ENCODE measurements at regions not wholly inside any gene's neighbourhood (a gene's known extent, or its start where the extent isn't known, plus 50 kb on each side); places are given as distances from the start of the nearest gene placed in this dataset.

DNA sequence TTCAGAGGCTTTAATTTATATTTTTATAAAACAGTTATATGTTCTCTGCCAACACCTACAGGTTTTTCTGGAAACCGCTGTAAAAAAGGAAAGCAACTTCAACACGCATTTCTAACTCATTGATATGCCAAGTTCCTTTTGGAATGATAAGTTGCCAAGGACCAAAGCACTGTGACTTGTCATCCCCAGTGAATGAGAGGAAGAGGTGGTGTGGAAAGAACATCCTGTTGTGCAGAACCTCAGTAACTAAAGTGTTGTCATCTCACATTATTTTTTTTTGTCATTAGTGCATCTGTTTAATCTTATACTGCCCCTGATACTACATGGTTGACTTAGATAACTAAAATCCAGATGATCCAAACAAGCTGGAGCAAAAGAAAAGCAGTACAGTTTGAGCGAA lies 96.0 kb upstream of the NEUROD1 start:
- H2AFZ ChIP-seq (ENCODE audit: low read depth, low read length): no peak overlapping the region
- H3K4me1 ChIP-seq (ENCODE audit: insufficient read depth, low read length): peaks cover 21% of the 10 kb centered on the region
- no peaks in the 10 kb centered on the region for H3K36me3 ChIP-seq (ENCODE audit: insufficient read depth, low read length)
- H3K4me3 ChIP-seq (ENCODE audit: low read length): no peak overlapping the region
- H3K27me3 ChIP-seq (ENCODE audit: insufficient read depth, low read length): no peaks in the 10 kb centered on the region
- H3K9me3 ChIP-seq (ENCODE audit: low read length): no peaks in the 10 kb centered on the region

DNA sequence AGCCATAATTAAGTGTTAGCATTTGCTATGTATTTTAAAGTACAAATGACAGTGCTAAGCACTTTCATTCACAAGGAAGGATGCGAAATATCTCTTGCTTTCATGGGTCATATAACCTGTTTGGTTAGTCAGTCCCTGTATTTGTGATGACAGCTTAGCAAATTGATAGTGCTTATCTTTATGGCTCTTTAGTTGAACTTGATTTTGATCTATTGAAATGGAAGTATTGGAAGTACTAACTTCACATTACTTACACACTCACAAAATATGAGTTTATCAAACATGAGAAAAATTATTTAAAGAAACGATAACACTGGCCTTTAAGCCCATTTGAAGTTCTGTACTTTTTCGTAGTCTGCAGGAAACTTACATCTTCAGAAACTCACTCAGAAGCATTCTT lies 97.4 kb upstream of the NEUROD1 start:
- Histone ChIP-seq H3K4me1 (ENCODE audit: insufficient read depth, low read length) (peaks cover 21% of the 10 kb centered on the region), H3K4me3 (ENCODE audit: low read length) (no peak overlapping the region), H3K27me3 (ENCODE audit: insufficient read depth, low read length) (no peaks in the 10 kb centered on the region), H3K9me3 (ENCODE audit: low read length) (no peaks in the 10 kb centered on the region), H3K36me3 (ENCODE audit: insufficient read depth, low read length) (no peaks in the 10 kb centered on the region), H2AFZ (ENCODE audit: low read depth, low read length) (no peak overlapping the region)

DNA sequence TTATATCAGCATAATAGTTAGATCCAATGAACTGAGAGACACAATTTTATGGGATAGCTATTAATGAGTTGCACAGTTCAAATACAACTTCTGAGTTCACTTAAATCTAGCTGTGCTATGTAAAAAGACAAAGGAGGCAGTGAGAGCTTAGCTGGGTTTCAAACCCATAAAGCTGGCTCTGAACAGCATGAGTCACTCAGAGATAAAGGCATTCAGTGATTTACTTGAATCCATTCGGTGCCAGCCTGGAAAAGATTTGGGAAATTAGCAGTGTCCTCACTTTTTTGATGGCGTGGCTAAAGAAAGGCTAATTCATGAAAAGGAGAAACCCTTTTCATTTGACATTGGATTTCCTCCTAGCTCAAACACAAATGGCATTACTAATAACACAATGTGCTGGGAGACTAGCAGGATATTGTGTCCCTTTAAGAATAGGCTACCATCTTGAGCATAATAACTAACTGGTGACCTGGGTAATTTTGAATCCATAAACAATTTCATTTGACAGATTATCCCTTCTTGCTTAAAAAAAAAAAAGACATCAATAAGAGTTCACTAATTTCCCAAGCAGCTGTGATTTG lies 98.4 kb upstream of the NEUROD1 start:
- Histone ChIP-seq H3K9me3 (ENCODE audit: low read length) (no peaks in the 10 kb centered on the region), H2AFZ (ENCODE audit: low read depth, low read length) (peak overlapping the region; percentile 63), H3K27me3 (ENCODE audit: insufficient read depth, low read length) (no peaks in the 10 kb centered on the region), H3K4me3 (ENCODE audit: low read length) (no peak overlapping the region), H3K36me3 (ENCODE audit: insufficient read depth, low read length) (no peaks in the 10 kb centered on the region), H3K4me1 (ENCODE audit: insufficient read depth, low read length) (peaks cover 21% of the 10 kb centered on the region)

GRCh38 chr2:181779288-181780021 lies 99.1 kb upstream of the NEUROD1 start:
- no peaks in the 10 kb centered on the region for H3K36me3 ChIP-seq (ENCODE audit: insufficient read depth, low read length)
- H2AFZ ChIP-seq (ENCODE audit: low read depth, low read length): peak overlapping the region; percentile 63
- no peaks in the 10 kb centered on the region for H3K27me3 ChIP-seq (ENCODE audit: insufficient read depth, low read length)
- H3K9me3 ChIP-seq (ENCODE audit: low read length): no peaks in the 10 kb centered on the region
- H3K4me3 ChIP-seq (ENCODE audit: low read length): no peak overlapping the region
- H3K4me1 ChIP-seq (ENCODE audit: insufficient read depth, low read length): peaks cover 21% of the 10 kb centered on the region

- H3K4me1 ChIP-seq (ENCODE audit: insufficient read depth, low read length): peaks cover 21% of the 10 kb centered on the region
- no peaks in the 10 kb centered on the region for H3K9me3 ChIP-seq (ENCODE audit: low read length)
- H2AFZ ChIP-seq (ENCODE audit: low read depth, low read length): peak overlapping the region; percentile 63
- no peaks in the 10 kb centered on the region for H3K36me3 ChIP-seq (ENCODE audit: insufficient read depth, low read length)
- no peak overlapping the region for H3K4me3 ChIP-seq (ENCODE audit: low read length)
- no peaks in the 10 kb centered on the region for H3K27me3 ChIP-seq (ENCODE audit: insufficient read depth, low read length)
These were observed 99.8 kb upstream of the NEUROD1 start for GRCh38 chr2:181780047-181780651.

GRCh38 chr2:181780657-181781056 lies 100.3 kb upstream of the NEUROD1 start:
- no peak overlapping the region for H3K4me3 ChIP-seq (ENCODE audit: low read length)

DNA sequence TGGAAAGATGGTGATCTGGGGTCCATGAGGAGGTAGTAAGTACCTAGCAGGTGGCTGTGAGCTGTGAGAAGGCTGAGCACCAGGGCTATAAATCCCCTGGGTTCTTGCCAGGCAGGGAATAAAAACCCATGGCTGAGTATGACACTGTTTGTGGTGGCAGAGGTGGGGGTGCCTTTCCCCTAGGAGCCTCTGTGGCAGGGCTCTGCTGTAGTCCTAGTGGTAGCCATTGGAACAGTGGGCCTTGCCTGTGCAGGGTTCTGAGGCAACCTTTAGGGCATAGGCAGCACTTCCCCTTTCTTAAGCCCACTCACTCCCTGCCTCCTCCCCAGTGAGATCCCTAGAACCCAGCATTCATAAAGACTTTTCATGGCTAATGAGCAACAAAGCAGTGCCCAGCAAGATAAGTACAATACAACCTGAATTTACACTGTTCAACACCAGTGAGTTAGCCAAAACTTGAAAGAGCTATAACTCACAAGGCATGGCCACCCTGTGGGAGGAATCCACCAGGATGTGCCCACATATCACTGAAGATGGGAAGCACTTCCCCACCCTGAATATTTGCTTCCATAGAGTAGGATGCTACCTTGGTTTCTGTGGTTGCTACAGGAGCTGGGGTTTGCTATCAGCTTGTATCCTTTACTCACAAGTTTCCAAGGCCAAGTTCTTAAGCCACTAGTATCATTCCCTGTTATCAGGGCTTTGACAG lies 100.9 kb upstream of the NEUROD1 start:
- peaks cover 21% of the 10 kb centered on the region for H3K4me1 ChIP-seq (ENCODE audit: insufficient read depth, low read length)
- H3K27me3 ChIP-seq (ENCODE audit: insufficient read depth, low read length): no peaks in the 10 kb centered on the region
- no peaks in the 10 kb centered on the region for H3K36me3 ChIP-seq (ENCODE audit: insufficient read depth, low read length)
- H3K4me3 ChIP-seq (ENCODE audit: low read length): no peak overlapping the region
- no peaks in the 10 kb centered on the region for H3K9me3 ChIP-seq (ENCODE audit: low read length)
- H2AFZ ChIP-seq (ENCODE audit: low read depth, low read length): no peak overlapping the region

More at GRCh38 chr2:181780657-181781056, 100.3 kb upstream of the NEUROD1 start:
- Histone ChIP-seq H3K36me3 (ENCODE audit: insufficient read depth, low read length) (no peaks in the 10 kb centered on the region), H3K27me3 (ENCODE audit: insufficient read depth, low read length) (no peaks in the 10 kb centered on the region), H2AFZ (ENCODE audit: low read depth, low read length) (no peak overlapping the region), H3K4me1 (ENCODE audit: insufficient read depth, low read length) (peaks cover 21% of the 10 kb centered on the region), H3K9me3 (ENCODE audit: low read length) (no peaks in the 10 kb centered on the region)

DNA sequence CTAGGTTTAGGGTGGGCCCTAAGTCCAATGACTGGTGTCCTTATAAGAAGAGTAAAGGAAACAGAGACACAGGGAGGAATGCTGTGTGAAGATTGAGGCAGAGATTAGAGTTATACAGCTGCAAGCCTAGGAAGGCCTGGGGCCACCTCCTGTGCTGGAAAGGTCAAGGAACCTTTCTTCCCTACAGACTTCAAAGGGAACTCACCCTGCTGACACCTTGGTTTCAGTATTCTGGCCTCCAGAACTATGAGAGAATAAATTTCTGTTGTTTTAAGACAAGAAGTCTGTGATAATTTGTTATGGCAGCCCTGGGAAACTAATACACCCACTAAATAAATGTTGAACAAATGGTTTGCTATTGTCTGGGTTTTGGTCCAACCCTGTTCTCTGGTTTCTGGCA lies 102.3 kb upstream of the NEUROD1 start:
- Histone ChIP-seq H3K4me3 (ENCODE audit: low read length) (no peak overlapping the region), H3K27me3 (ENCODE audit: insufficient read depth, low read length) (no peaks in the 10 kb centered on the region), H3K36me3 (ENCODE audit: insufficient read depth, low read length) (no peaks in the 10 kb centered on the region), H3K9me3 (ENCODE audit: low read length) (no peaks in the 10 kb centered on the region), H3K4me1 (ENCODE audit: insufficient read depth, low read length) (peaks cover 21% of the 10 kb centered on the region), H2AFZ (ENCODE audit: low read depth, low read length) (no peak overlapping the region)

- Histone ChIP-seq H2AFZ (ENCODE audit: low read depth, low read length) (no peak overlapping the region), H3K36me3 (ENCODE audit: insufficient read depth, low read length) (no peaks in the 10 kb centered on the region), H3K4me1 (ENCODE audit: insufficient read depth, low read length) (peaks cover 10% of the 10 kb centered on the region), H3K4me3 (ENCODE audit: low read length) (no peak overlapping the region), H3K9me3 (ENCODE audit: low read length) (no peaks in the 10 kb centered on the region), H3K27me3 (ENCODE audit: insufficient read depth, low read length) (no peaks in the 10 kb centered on the region)
These were observed 104.2 kb upstream of the NEUROD1 start for GRCh38 chr2:181784556-181784955.

DNA sequence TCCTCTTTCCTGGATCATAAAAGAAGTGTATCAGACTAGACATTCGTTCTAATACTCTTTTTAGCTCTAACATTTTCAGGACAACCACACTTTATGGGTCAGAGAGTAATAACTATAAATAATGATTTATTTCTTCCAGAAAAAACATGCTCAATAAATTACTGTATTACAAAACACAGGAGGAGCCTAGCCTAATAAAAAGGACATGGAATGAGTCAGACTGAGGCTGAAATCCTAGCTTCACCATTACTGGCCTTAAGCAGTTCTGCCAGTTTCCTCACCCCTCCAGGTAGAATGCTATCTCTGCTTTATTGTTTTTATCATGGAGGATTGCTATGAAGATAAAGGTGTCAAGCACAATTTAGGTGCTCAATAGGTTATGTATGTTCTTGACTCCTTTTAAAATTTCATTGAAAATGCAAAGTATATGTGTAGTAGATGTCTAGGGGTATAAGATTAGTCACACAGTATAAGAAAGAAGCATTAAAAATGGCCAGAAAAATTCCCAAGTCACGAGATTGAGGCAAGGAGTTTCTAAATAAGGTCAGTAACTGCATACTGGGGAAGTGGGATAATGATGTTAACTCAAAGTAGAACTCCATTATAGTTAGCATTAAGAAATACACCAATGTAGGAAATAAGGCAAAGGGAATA lies 105.5 kb upstream of the NEUROD1 start:
- H3K27me3 ChIP-seq (ENCODE audit: insufficient read depth, low read length): no peaks in the 10 kb centered on the region
- no peaks in the 10 kb centered on the region for H3K9me3 ChIP-seq (ENCODE audit: low read length)
- no peak overlapping the region for H2AFZ ChIP-seq (ENCODE audit: low read depth, low read length)
- H3K4me3 ChIP-seq (ENCODE audit: low read length): no peak overlapping the region
- H3K4me1 ChIP-seq (ENCODE audit: insufficient read depth, low read length): no peaks in the 10 kb centered on the region
- H3K36me3 ChIP-seq (ENCODE audit: insufficient read depth, low read length): no peaks in the 10 kb centered on the region

- H3K4me3 ChIP-seq (ENCODE audit: low read length): no peak overlapping the region
- H3K27me3 ChIP-seq (ENCODE audit: insufficient read depth, low read length): no peaks in the 10 kb centered on the region
- no peaks in the 10 kb centered on the region for H3K4me1 ChIP-seq (ENCODE audit: insufficient read depth, low read length)
- no peak overlapping the region for H2AFZ ChIP-seq (ENCODE audit: low read depth, low read length)
- H3K9me3 ChIP-seq (ENCODE audit: low read length): no peaks in the 10 kb centered on the region
- H3K36me3 ChIP-seq (ENCODE audit: insufficient read depth, low read length): no peaks in the 10 kb centered on the region
These were observed 104.9 kb upstream of the ITPRID2 start for GRCh38 chr2:181786371-181787228.

DNA sequence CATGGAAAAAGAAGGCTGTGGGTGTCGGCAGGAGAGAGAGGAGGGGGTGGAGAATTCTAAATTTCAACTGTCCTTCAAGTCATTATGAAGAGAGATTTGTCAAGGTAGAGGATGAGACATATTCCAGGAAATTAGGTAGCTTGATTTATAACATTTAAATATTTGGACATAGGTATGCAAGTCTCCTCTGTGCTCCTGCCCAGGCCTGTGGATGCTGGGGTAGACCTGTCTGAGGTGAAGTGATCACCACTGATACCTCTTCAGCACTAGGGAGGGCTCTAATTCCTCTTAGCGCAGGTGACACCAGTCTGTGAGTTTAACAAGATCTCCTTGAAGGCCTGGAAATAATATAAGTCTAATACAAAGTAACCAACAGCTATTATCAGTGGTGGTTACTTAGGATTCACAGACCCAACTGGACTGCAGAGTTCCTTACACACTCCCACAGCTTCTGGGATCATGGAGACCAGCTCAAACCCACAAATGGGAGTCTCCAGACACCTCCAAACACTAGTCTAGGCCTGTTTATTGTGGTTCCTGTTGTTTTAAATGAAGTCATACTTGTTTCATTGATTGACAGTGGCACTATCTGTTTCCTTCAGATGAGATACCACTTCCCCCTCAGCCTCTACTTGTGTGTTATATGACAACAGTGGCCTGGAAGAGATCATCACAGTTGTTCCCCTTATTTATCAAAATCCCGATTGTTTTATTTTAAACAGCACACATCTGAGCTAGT lies 104.1 kb upstream of the ITPRID2 start:
- Histone ChIP-seq H3K9me3 (ENCODE audit: low read length) (no peaks in the 10 kb centered on the region), H3K36me3 (ENCODE audit: insufficient read depth, low read length) (no peaks in the 10 kb centered on the region), H3K4me3 (ENCODE audit: low read length) (no peak overlapping the region), H2AFZ (ENCODE audit: low read depth, low read length) (no peak overlapping the region), H3K27me3 (ENCODE audit: insufficient read depth, low read length) (no peaks in the 10 kb centered on the region), H3K4me1 (ENCODE audit: insufficient read depth, low read length) (no peaks in the 10 kb centered on the region)
